ENCODE measurements at regions not wholly inside any gene's neighbourhood (a gene's known extent, or its start where the extent isn't known, plus 50 kb on each side); places are given as distances from the start of the nearest gene placed in this dataset.
"Not testable (repeated sequence)": the region's sequence is repeated elsewhere in the genome, so short reads cannot be mapped to it uniquely, and the experiment has no call there.

DNA sequence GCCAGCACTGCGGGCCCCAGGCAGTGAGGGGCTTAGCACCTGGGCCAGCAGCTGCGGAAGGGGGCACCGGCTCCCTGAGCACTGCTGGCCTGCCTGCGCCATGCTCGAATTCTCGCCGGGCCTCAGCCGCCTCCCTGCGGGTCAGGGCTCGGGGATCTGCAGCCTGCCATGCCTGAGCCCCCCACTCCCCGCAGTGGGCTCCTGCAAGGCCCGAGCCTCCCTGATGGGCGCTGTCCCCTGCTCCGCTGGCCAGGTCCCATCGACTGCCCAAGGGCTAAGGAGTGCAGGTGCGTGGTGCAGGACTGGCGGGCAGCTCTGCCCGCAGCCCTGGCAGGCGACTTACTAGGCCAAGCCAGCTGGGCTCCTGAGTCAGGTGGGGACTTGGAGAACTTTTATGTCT lies 133.3 kb upstream of the LMNTD1 start:
- no peaks in the 10 kb centered on the region for H3K9me3 ChIP-seq (ENCODE audit: low read length)
- no peak overlapping the region for H3K9ac ChIP-seq (ENCODE audit: low read length)
- H3K27me3 ChIP-seq (ENCODE audit: control insufficient read depth in 1 of 2, insufficient read depth in 2 of 2, low read length in 2 of 2), result no peaks in the 10 kb centered on the region
- no peak overlapping the region for H3K27ac ChIP-seq (ENCODE audit: low read depth, low read length)
- H3K4me1 ChIP-seq (ENCODE audit: insufficient read depth, low read length), result peaks cover 25% of the 10 kb centered on the region
- no peak overlapping the region for H3K4me3 ChIP-seq (ENCODE audit: low read depth in 1 of 2, low read length in 2 of 2)
- H3K36me3 ChIP-seq (ENCODE audit: insufficient read depth, low read length), result no peaks in the 10 kb centered on the region

DNA sequence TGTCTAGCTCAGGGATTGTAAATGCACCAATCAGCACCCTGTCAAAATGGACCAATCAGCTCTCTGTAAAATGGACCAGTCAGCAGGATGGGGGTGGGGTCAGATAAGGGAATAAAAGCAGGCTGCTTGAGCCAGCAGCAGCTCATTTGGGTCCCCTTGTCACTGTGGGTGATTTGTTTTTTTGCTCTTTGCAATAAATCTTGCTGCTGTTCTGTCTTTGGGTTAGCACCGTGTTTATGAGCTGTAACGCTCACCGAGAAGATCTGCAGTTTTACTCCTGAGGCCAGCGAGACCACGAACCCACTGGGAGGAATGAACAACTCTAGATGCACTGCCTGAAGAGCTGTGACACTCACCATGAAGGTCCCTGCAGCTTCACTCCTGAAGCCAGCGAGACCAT lies 134.1 kb upstream of the LMNTD1 start:
- Histone ChIP-seq H3K27me3 (ENCODE audit: control insufficient read depth in 1 of 2, insufficient read depth in 2 of 2, low read length in 2 of 2) (no peaks in the 10 kb centered on the region), H3K4me1 (ENCODE audit: insufficient read depth, low read length) (peaks cover 21% of the 10 kb centered on the region), H3K36me3 (ENCODE audit: insufficient read depth, low read length) (no peaks in the 10 kb centered on the region), H3K27ac (ENCODE audit: low read depth, low read length) (no peak overlapping the region), H3K9ac (ENCODE audit: low read length) (no peak overlapping the region), H3K9me3 (ENCODE audit: low read length) (no peaks in the 10 kb centered on the region), H3K4me3 (ENCODE audit: low read depth in 1 of 2, low read length in 2 of 2) (no peak overlapping the region)

DNA sequence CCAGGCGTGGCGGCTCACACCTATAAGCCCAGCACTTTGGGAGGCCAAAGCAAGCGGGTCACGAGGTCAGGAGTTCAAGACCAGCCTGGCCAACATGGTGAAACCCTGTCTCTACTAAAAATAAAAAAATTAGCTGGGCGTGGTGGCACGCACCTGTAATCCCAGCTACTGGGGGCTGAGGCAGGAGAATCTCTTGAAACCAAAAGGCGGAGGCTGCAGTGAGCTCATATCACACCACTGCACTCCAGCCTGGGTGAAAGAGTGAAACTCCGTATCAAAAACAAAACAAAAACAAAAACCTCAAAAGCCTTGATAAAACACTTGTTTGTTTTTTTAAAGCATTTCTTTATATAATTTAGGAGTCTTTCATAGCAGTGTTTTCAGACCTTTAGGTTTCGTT lies 135.8 kb upstream of the LMNTD1 start:
- peaks cover 11% of the 10 kb centered on the region for H3K4me1 ChIP-seq (ENCODE audit: insufficient read depth, low read length)
- not testable (repeated sequence) for H3K9me3 ChIP-seq (ENCODE audit: low read length); H3K36me3 ChIP-seq (ENCODE audit: insufficient read depth, low read length); H3K4me3 ChIP-seq (ENCODE audit: low read depth in 1 of 2, low read length in 2 of 2); H3K27me3 ChIP-seq (ENCODE audit: control insufficient read depth in 1 of 2, insufficient read depth in 2 of 2, low read length in 2 of 2); H3K27ac ChIP-seq (ENCODE audit: low read depth, low read length); H3K9ac ChIP-seq (ENCODE audit: low read length)

DNA sequence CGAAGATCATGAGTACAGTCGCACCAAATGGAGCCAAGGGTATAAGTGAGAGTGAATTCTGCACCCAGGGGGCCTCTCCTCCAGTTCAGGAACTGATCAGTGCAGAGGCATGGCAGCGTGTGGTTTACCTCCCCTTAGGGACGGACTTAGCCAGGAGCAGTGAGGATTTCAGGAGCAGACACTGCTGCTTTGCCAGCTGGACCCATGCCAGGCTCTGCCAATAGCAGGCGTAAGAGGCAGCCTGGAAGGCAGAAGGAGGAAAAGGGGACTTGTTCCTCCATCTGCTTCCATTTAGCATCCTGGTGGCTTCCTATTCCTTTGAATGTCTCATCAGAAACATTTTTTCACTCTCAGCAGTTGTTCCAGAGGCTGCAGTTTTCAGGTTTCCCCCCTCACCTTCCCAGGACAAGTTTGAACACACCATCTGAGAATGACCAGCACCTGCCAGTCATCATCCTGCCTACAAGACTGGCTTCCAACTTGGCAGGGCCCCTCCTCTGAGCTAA lies 137.0 kb upstream of the LMNTD1 start:
- H3K9ac ChIP-seq (ENCODE audit: low read length), result no peak overlapping the region
- no peaks in the 10 kb centered on the region for H3K9me3 ChIP-seq (ENCODE audit: low read length)
- no peaks in the 10 kb centered on the region for H3K27me3 ChIP-seq (ENCODE audit: control insufficient read depth in 1 of 2, insufficient read depth in 2 of 2, low read length in 2 of 2)
- no peak overlapping the region for H3K4me3 ChIP-seq (ENCODE audit: low read depth in 1 of 2, low read length in 2 of 2)
- no peaks in the 10 kb centered on the region for H3K36me3 ChIP-seq (ENCODE audit: insufficient read depth, low read length)
- no peak overlapping the region for H3K27ac ChIP-seq (ENCODE audit: low read depth, low read length)
- peaks cover 11% of the 10 kb centered on the region for H3K4me1 ChIP-seq (ENCODE audit: insufficient read depth, low read length)

DNA sequence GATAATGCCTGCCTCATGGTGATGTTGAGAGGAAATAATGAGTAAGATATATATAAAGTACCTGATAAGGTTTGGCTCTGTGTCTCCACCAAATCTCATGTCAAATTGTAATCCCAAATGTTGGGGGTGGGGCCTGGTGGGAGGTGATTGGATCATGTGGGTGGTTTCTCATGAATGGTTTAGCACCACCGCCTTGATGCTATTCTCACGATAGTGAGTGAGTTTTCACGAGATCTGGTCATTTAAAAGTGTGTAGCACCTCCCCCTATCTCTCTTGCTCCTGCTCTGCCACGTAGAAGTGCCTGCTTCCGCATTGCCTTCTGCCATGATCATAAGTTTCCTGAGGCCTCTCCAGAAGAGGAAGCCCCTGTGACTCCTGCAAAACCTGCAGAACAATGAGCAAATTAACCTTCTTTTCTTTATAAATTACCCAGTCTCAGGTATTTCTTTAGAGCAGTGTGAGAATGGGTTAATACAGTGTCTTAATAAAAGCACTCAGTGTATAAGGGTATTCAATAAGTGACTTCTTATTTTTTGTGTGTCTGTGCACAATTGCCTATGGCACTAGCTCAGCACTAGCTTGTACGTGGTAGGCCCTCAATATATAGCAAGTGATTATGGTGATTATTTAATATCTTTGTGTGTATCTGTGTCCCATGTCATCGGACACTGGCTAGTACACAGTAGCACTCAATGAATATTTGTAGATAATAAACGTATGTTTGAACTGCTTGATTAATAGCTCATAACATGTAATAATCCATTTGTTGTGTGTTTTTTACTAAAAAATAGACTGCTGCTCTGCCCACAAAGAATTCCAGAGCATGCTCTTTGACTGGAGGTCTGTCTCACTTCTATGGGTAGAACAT lies 138.1 kb upstream of the LMNTD1 start:
- Histone ChIP-seq H3K4me3 (ENCODE audit: low read depth in 1 of 2, low read length in 2 of 2) (no peak overlapping the region), H3K27ac (ENCODE audit: low read depth, low read length) (no peak overlapping the region), H3K36me3 (ENCODE audit: insufficient read depth, low read length) (no peaks in the 10 kb centered on the region), H3K9me3 (ENCODE audit: low read length) (no peaks in the 10 kb centered on the region), H3K27me3 (ENCODE audit: control insufficient read depth in 1 of 2, insufficient read depth in 2 of 2, low read length in 2 of 2) (no peaks in the 10 kb centered on the region), H3K4me1 (ENCODE audit: insufficient read depth, low read length) (peaks cover 11% of the 10 kb centered on the region), H3K9ac (ENCODE audit: low read length) (no peak overlapping the region)

DNA sequence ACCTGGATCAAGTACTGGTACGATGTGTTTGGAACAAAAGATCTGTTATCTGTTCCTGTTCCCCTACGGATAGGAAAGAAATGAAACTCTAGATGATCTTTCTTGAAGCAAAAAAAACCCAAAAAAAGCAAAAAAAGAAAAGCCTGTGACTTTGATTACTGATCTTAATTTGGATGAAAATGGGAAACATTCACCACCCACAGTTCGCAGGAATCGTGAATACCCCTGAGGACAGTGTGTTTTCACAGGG lies 138.7 kb upstream of the LMNTD1 start:
- Histone ChIP-seq H3K27ac (ENCODE audit: low read depth, low read length) (no peak overlapping the region), H3K4me3 (ENCODE audit: low read depth in 1 of 2, low read length in 2 of 2) (no peak overlapping the region)

DNA sequence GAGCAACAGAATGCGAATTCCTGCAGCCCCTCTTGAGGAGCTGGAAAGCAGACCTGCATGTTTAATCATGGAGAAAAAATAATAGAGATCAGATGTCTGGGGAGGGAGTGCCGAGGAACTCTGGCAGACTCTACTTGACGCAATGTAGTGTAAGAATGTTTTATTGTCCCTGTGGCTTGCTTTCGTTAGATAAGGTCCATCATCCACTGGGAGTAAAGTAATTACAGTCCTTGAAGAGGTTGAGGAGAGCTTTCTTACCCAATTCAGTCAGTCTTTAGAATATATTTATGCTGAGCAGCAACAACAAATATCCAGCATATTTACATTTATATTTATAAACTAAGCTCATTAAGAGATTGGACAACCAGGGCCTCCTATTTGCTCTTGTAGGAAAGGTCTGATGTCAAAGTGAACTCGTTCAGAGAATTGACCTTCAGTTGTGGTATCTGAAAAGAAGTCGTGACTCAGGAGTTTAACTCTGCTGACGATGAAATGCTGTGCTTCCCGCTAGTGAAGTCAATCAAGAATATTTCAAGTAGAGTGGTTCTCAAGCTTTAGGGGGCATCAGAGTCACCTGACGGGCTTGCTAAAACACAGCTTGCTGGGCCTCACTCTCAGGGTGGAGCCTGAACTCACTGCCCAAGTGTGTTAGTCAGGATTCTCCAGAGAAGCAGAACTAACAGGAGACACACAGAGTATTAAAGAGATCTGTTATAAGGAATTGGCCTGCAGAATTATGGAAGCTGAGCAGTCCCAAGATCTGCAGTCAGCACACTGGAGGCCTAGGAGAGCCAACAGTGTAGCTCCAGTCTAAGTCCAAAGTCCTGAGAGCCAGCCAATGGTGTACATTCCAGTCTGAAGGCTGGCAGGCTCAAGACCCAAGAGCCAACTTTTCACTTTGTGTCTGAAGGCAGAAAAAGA lies 139.3 kb upstream of the LMNTD1 start:
- Histone ChIP-seq H3K9me3 (ENCODE audit: low read length) (no peaks in the 10 kb centered on the region), H3K36me3 (ENCODE audit: insufficient read depth, low read length) (no peaks in the 10 kb centered on the region), H3K4me3 (ENCODE audit: low read depth in 1 of 2, low read length in 2 of 2) (no peak overlapping the region), H3K27ac (ENCODE audit: low read depth, low read length) (no peak overlapping the region), H3K27me3 (ENCODE audit: control insufficient read depth in 1 of 2, insufficient read depth in 2 of 2, low read length in 2 of 2) (no peaks in the 10 kb centered on the region), H3K9ac (ENCODE audit: low read length) (no peak overlapping the region), H3K4me1 (ENCODE audit: insufficient read depth, low read length) (peaks cover 11% of the 10 kb centered on the region)

More for the DNA sequence above, 138.7 kb upstream of the LMNTD1 start:
- H3K27me3 ChIP-seq (ENCODE audit: control insufficient read depth in 1 of 2, insufficient read depth in 2 of 2, low read length in 2 of 2), result no peaks in the 10 kb centered on the region
- peaks cover 11% of the 10 kb centered on the region for H3K4me1 ChIP-seq (ENCODE audit: insufficient read depth, low read length)
- H3K36me3 ChIP-seq (ENCODE audit: insufficient read depth, low read length), result no peaks in the 10 kb centered on the region
- H3K9ac ChIP-seq (ENCODE audit: low read length), result no peak overlapping the region
- H3K9me3 ChIP-seq (ENCODE audit: low read length), result no peaks in the 10 kb centered on the region

DNA sequence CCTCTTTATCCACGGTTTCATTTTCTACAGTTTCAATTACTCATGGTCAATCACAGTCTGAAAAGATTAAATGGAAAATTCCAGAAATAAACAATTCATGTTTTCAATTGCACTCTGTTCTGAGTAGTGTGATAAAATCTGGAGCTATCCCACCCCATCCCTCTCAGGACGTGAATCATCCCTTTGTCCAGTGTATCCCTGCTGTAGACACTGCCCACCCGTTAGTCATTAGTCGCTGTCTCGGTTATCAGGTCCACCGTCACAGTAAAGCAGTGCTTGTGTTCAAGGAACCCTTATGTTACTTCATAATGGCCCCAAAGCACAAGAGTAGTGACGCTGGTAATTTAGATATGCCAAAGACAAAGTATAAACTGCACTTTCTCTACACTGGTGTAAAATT lies 141.0 kb upstream of the LMNTD1 start:
- Histone ChIP-seq H3K9me3 (ENCODE audit: low read length) (no peaks in the 10 kb centered on the region), H3K9ac (ENCODE audit: low read length) (no peak overlapping the region), H3K4me1 (ENCODE audit: insufficient read depth, low read length) (peaks cover 11% of the 10 kb centered on the region), H3K27ac (ENCODE audit: low read depth, low read length) (no peak overlapping the region), H3K4me3 (ENCODE audit: low read depth in 1 of 2, low read length in 2 of 2) (no peak overlapping the region), H3K36me3 (ENCODE audit: insufficient read depth, low read length) (no peaks in the 10 kb centered on the region), H3K27me3 (ENCODE audit: control insufficient read depth in 1 of 2, insufficient read depth in 2 of 2, low read length in 2 of 2) (no peaks in the 10 kb centered on the region)

DNA sequence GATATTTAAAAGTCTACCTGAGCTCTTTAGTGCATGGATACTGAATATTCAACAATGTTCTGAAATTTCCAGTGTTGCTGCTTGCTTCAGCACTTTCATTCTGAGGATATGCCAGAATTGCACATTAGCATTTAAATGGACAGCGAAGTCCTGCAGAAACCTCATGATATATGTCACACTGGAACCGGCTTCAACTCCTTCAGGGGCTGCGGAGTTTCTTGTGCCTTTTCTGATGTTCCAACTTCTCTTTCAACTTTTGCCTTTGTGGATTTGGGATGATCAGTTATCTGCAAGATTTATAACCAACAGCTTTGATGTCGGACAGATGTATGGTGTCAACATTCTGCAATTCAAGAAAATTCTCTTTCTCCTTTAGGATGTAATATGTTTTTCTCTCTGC lies 142.5 kb upstream of the LMNTD1 start:
- Histone ChIP-seq H3K27ac (ENCODE audit: low read depth, low read length) (no peak overlapping the region), H3K4me3 (ENCODE audit: low read depth in 1 of 2, low read length in 2 of 2) (no peak overlapping the region), H3K9ac (ENCODE audit: low read length) (no peak overlapping the region), H3K36me3 (ENCODE audit: insufficient read depth, low read length) (no peaks in the 10 kb centered on the region), H3K27me3 (ENCODE audit: control insufficient read depth in 1 of 2, insufficient read depth in 2 of 2, low read length in 2 of 2) (no peaks in the 10 kb centered on the region), H3K9me3 (ENCODE audit: low read length) (no peaks in the 10 kb centered on the region), H3K4me1 (ENCODE audit: insufficient read depth, low read length) (peaks cover 5% of the 10 kb centered on the region)

DNA sequence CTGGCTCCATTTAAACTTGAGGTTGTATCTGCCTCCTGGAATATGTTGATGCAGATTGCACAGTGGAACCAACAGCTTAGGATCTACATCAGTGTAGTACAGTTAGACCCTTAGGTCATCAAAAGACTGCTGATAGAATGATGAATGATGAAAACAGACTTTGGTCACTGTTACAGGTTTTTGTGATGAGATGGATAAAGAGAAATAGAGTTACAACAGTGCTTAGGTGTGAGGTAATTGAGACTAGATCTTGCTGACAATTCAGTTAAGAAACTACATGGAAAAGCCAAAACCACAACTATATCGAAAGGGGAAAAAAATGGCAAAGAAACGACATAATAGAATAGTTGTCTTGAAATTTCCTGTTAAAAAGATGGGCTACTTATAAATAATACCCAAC lies 145.7 kb upstream of the LMNTD1 start:
- no peaks in the 10 kb centered on the region for H3K27me3 ChIP-seq (ENCODE audit: control insufficient read depth in 1 of 2, insufficient read depth in 2 of 2, low read length in 2 of 2)

DNA sequence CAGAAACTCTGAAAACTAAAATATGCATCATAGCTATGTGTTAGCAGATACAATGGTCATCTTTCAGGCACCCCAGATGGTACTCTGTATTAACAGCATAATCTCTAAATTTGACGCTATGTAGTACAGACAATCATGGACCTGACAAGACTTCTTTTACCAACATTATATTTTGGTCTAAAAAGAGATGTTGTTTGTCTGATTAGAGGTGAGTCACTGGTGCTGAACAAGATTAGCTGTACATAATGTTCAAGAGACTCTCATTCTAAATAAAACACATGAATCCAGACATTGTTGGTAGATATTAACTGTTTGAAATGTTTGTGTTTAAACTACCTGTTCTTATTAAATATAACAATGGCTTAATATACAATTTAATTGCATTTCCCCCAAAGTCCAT lies 146.4 kb upstream of the LMNTD1 start:
- Histone ChIP-seq H3K27ac (ENCODE audit: low read depth, low read length) (no peak overlapping the region), H3K9me3 (ENCODE audit: low read length) (no peaks in the 10 kb centered on the region), H3K4me3 (ENCODE audit: low read depth in 1 of 2, low read length in 2 of 2) (no peak overlapping the region), H3K27me3 (ENCODE audit: control insufficient read depth in 1 of 2, insufficient read depth in 2 of 2, low read length in 2 of 2) (no peaks in the 10 kb centered on the region), H3K9ac (ENCODE audit: low read length) (no peak overlapping the region), H3K4me1 (ENCODE audit: insufficient read depth, low read length) (no peaks in the 10 kb centered on the region), H3K36me3 (ENCODE audit: insufficient read depth, low read length) (no peaks in the 10 kb centered on the region)

More for the DNA sequence above, 145.7 kb upstream of the LMNTD1 start:
- Histone ChIP-seq H3K27ac (ENCODE audit: low read depth, low read length) (no peak overlapping the region), H3K9me3 (ENCODE audit: low read length) (no peaks in the 10 kb centered on the region), H3K4me1 (ENCODE audit: insufficient read depth, low read length) (no peaks in the 10 kb centered on the region), H3K9ac (ENCODE audit: low read length) (no peak overlapping the region), H3K4me3 (ENCODE audit: low read depth in 1 of 2, low read length in 2 of 2) (no peak overlapping the region), H3K36me3 (ENCODE audit: insufficient read depth, low read length) (no peaks in the 10 kb centered on the region)

Data from muscle layer of colon (tissue), 2 donors.